KMS-11 (cell line): ENCODE measurements at regions not wholly inside any gene's neighbourhood (a gene's known extent, or its start where the extent isn't known, plus 50 kb on each side); places are given as distances from the start of the nearest gene placed in this dataset.

Source experiments
- H2AFZ ChIP-seq: fragments of 200-600 bp; sonication (generic); 2 replicates; pipeline ENCODE4 v1.6.1; 2016; ENCODE audit warnings: antibody characterized with exemption, mixed run types, low read depth
- H3K27ac ChIP-seq: fragments of 200-600 bp; sonication (generic); 2 replicates; pipeline ENCODE4 v1.6.1; 2016; ENCODE audit warnings: mild to moderate bottlenecking, mixed run types
- H3K27me3 ChIP-seq: fragments of 200-600 bp; sonication (generic); 2 replicates; pipeline ENCODE4 v1.6.1; 2017; ENCODE audit warnings: mild to moderate bottlenecking, low read depth, mixed run types, moderate library complexity; ENCODE audit not compliant: insufficient read depth
- H3K36me3 ChIP-seq: fragments of 200-600 bp; sonication (generic); 2 replicates; pipeline ENCODE4 v1.6.1; 2017; ENCODE audit warnings: mild to moderate bottlenecking, mixed run types; ENCODE audit not compliant: insufficient read depth
- H3K4me1 ChIP-seq: fragments of 200-600 bp; sonication (generic); 2 replicates; pipeline ENCODE4 v1.6.1; 2016; ENCODE audit warnings: mild to moderate bottlenecking, low read depth, mixed run types; ENCODE audit not compliant: poor library complexity, severe bottlenecking
- H3K4me2 ChIP-seq: fragments of 200-600 bp; sonication (generic); 2 replicates; pipeline ENCODE4 v1.7.0; 2016; ENCODE audit warnings: mild to moderate bottlenecking, mixed run types
- H3K4me3 ChIP-seq: fragments of 200-600 bp; sonication (generic); IDR thresholded peaks from 2 replicates; pipeline ENCODE4 v1.6.1; 2017; ENCODE audit warnings: low read depth, low read length, mixed read lengths; ENCODE audit not compliant: insufficient read depth
- H3K79me2 ChIP-seq: fragments of 200-600 bp; sonication (generic); 2 replicates; pipeline ENCODE4 v1.6.1; 2016; ENCODE audit warnings: low read depth, mixed run types; ENCODE audit not compliant: insufficient read depth
- H3K9ac ChIP-seq: fragments of 200-600 bp; sonication (generic); 2 replicates; pipeline ENCODE4 v1.6.1; 2016; ENCODE audit warnings: mild to moderate bottlenecking, mixed run types
- H4K20me1 ChIP-seq: fragments of 200-600 bp; sonication (generic); 2 replicates; pipeline ENCODE4 v1.6.1; 2016; ENCODE audit warnings: mild to moderate bottlenecking, mixed run types; ENCODE audit not compliant: insufficient read depth
- CTCF ChIP-seq: fragments of 200-600 bp; sonication (generic); conservative IDR thresholded peaks from 2 replicates; pipeline ENCODE4 v1.6.1; 2017; ENCODE audit warnings: low read depth, mild to moderate bottlenecking, antibody characterized with exemption, low read length, moderate library complexity, mixed read lengths

GRCh38 chr16:86752582-86753175 is 174.3 kb downstream of the FOXL1 start:
- no peak overlapping the region for H3K27ac ChIP-seq
- no peaks in the 10 kb centered on the region for H4K20me1 ChIP-seq
- TF ChIP-seq CTCF: no peak
- no peak overlapping the region for H3K4me2 ChIP-seq
- peaks cover 19% of the 10 kb centered on the region; the same call in 1 of the 2 replicates for H3K27me3 ChIP-seq
- H3K79me2 ChIP-seq: no peaks in the 10 kb centered on the region
- H3K4me3 ChIP-seq: no peak overlapping the region
- H2AFZ ChIP-seq: no peak overlapping the region
- H3K36me3 ChIP-seq: no peaks in the 10 kb centered on the region
- peaks cover 10% of the 10 kb centered on the region for H3K4me1 ChIP-seq
- no peak overlapping the region for H3K9ac ChIP-seq

- no peaks in the 10 kb centered on the region for H3K36me3 ChIP-seq
- H3K27me3 ChIP-seq: peaks cover 19% of the 10 kb centered on the region; the same call in 1 of the 2 replicates
- no peak for TF ChIP-seq CTCF
Observed at GRCh38 chr16:86753399-86753798, 175.1 kb downstream of the FOXL1 start.

GRCh38 chr16:86755571-86756006 is 177.2 kb downstream of the FOXL1 start:
- no peaks in the 10 kb centered on the region for H4K20me1 ChIP-seq
- H3K27me3 ChIP-seq: peaks cover 18% of the 10 kb centered on the region; the same call in 1 of the 2 replicates
- no peak overlapping the region for H3K4me3 ChIP-seq
- H3K36me3 ChIP-seq: no peaks in the 10 kb centered on the region
- TF ChIP-seq CTCF: no peak
- H2AFZ ChIP-seq: no peak overlapping the region
- H3K4me2 ChIP-seq: no peak overlapping the region
- H3K27ac ChIP-seq: no peak overlapping the region
- H3K4me1 ChIP-seq: peaks cover 10% of the 10 kb centered on the region
- no peaks in the 10 kb centered on the region for H3K79me2 ChIP-seq
- no peak overlapping the region for H3K9ac ChIP-seq

More at GRCh38 chr16:86753399-86753798, 175.1 kb downstream of the FOXL1 start:
- no peaks in the 10 kb centered on the region for H4K20me1 ChIP-seq
- H3K79me2 ChIP-seq: no peaks in the 10 kb centered on the region
- no peak overlapping the region for H3K4me3 ChIP-seq
- H3K4me2 ChIP-seq: no peak overlapping the region
- no peak overlapping the region for H3K9ac ChIP-seq
- no peak overlapping the region for H2AFZ ChIP-seq
- H3K4me1 ChIP-seq: peaks cover 10% of the 10 kb centered on the region
- no peak overlapping the region for H3K27ac ChIP-seq

- H4K20me1 ChIP-seq: no peaks in the 10 kb centered on the region
- H2AFZ ChIP-seq: no peak overlapping the region
- peaks cover 10% of the 10 kb centered on the region for H3K4me1 ChIP-seq
- H3K9ac ChIP-seq: no peak overlapping the region
- no peak overlapping the region for H3K4me3 ChIP-seq
- H3K4me2 ChIP-seq: no peak overlapping the region
- H3K36me3 ChIP-seq: no peaks in the 10 kb centered on the region
- peaks cover 14% of the 10 kb centered on the region; the same call in 1 of the 2 replicates for H3K27me3 ChIP-seq
- H3K79me2 ChIP-seq: no peaks in the 10 kb centered on the region
- no peak overlapping the region for H3K27ac ChIP-seq
- TF ChIP-seq CTCF: no peak
Observed at GRCh38 chr16:86756882-86757703, 178.7 kb downstream of the FOXL1 start.
